ENCODE measurements at regions not wholly inside any gene's neighbourhood (a gene's known extent, or its start where the extent isn't known, plus 50 kb on each side); places are given as distances from the start of the nearest gene placed in this dataset.
"Not testable (repeated sequence)": the region's sequence is repeated elsewhere in the genome, so short reads cannot be mapped to it uniquely, and the experiment has no call there.

GRCh38 chr5:11392-11791, 80.6 kb upstream of the PLEKHG4B start:
- H2AFZ ChIP-seq; H3K27me3 ChIP-seq (ENCODE audit: control insufficient read depth, insufficient read depth, low read length); H3K4me3 ChIP-seq (ENCODE audit: low read depth, low read length); H3K9me3 ChIP-seq (ENCODE audit: control insufficient read depth, low read length); H3K79me2 ChIP-seq; H3K4me2 ChIP-seq (ENCODE audit: low read length); H3K27ac ChIP-seq; H3K9ac ChIP-seq; H3K36me3 ChIP-seq (ENCODE audit: control insufficient read depth, insufficient read depth, low read length); H3K4me1 ChIP-seq: not testable (repeated sequence)

- Histone ChIP-seq H3K9me3 (ENCODE audit: control insufficient read depth, low read length) (no peaks in the 10 kb centered on the region), H3K27me3 (ENCODE audit: control insufficient read depth, insufficient read depth, low read length) (no peaks in the 10 kb centered on the region), H3K36me3 (ENCODE audit: control insufficient read depth, insufficient read depth, low read length) (no peaks in the 10 kb centered on the region), H3K79me2 (no peaks in the 10 kb centered on the region), H3K4me2 (ENCODE audit: low read length) (no peak overlapping the region), H3K27ac (no peak overlapping the region), H3K4me3 (ENCODE audit: low read depth, low read length) (no peak overlapping the region), H3K4me1 (no peaks in the 10 kb centered on the region), H3K9ac (no peak overlapping the region), H2AFZ (no peak overlapping the region)
- TF ChIP-seq CTCF (IDR thresholded peaks at IDR 0.05) = no peak
Measured at GRCh38 chr5:11898-12297, 80.1 kb upstream of the PLEKHG4B start.

- no peaks in the 10 kb centered on the region for H3K27me3 ChIP-seq (ENCODE audit: control insufficient read depth, insufficient read depth, low read length)
- H3K4me1 ChIP-seq = no peaks in the 10 kb centered on the region
- no peak overlapping the region for H2AFZ ChIP-seq
- H3K27ac ChIP-seq = no peak overlapping the region
- no peak for TF ChIP-seq CTCF (IDR thresholded peaks at IDR 0.05)
- no peak overlapping the region for H3K4me3 ChIP-seq (ENCODE audit: low read depth, low read length)
- H3K9me3 ChIP-seq (ENCODE audit: control insufficient read depth, low read length) = no peaks in the 10 kb centered on the region
- H3K36me3 ChIP-seq (ENCODE audit: control insufficient read depth, insufficient read depth, low read length) = no peaks in the 10 kb centered on the region
- no peaks in the 10 kb centered on the region for H3K79me2 ChIP-seq
- H3K4me2 ChIP-seq (ENCODE audit: low read length) = no peak overlapping the region
- no peak overlapping the region for H3K9ac ChIP-seq
Measured at GRCh38 chr5:13234-13633, 78.7 kb upstream of the PLEKHG4B start.

GRCh38 chr5:14676-15075, 77.3 kb upstream of the PLEKHG4B start:
- H2AFZ ChIP-seq; H3K9ac ChIP-seq; H3K4me2 ChIP-seq (ENCODE audit: low read length); H3K4me1 ChIP-seq; H3K9me3 ChIP-seq (ENCODE audit: control insufficient read depth, low read length); H3K27me3 ChIP-seq (ENCODE audit: control insufficient read depth, insufficient read depth, low read length); H3K27ac ChIP-seq; H3K36me3 ChIP-seq (ENCODE audit: control insufficient read depth, insufficient read depth, low read length); H3K4me3 ChIP-seq (ENCODE audit: low read depth, low read length); H3K79me2 ChIP-seq: not testable (repeated sequence)

GRCh38 chr5:20276-20675, 71.7 kb upstream of the PLEKHG4B start:
- not testable (repeated sequence) for H3K4me3 ChIP-seq (ENCODE audit: low read depth, low read length); H3K27me3 ChIP-seq (ENCODE audit: control insufficient read depth, insufficient read depth, low read length); H3K36me3 ChIP-seq (ENCODE audit: control insufficient read depth, insufficient read depth, low read length); H3K9ac ChIP-seq; H3K4me2 ChIP-seq (ENCODE audit: low read length); H3K4me1 ChIP-seq; H2AFZ ChIP-seq; H3K27ac ChIP-seq; H3K79me2 ChIP-seq; H3K9me3 ChIP-seq (ENCODE audit: control insufficient read depth, low read length)

GRCh38 chr5:21654-22233, 70.2 kb upstream of the PLEKHG4B start:
- Histone ChIP-seq H3K79me2 (no peaks in the 10 kb centered on the region), H3K4me1 (no peaks in the 10 kb centered on the region), H3K27me3 (ENCODE audit: control insufficient read depth, insufficient read depth, low read length) (no peaks in the 10 kb centered on the region), H3K4me2 (ENCODE audit: low read length) (no peak overlapping the region), H3K4me3 (ENCODE audit: low read depth, low read length) (no peak overlapping the region), H3K9ac (no peak overlapping the region), H3K9me3 (ENCODE audit: control insufficient read depth, low read length) (no peaks in the 10 kb centered on the region), H2AFZ (no peak overlapping the region), H3K27ac (no peak overlapping the region), H3K36me3 (ENCODE audit: control insufficient read depth, insufficient read depth, low read length) (no peaks in the 10 kb centered on the region)
- peak; percentile 43 for TF ChIP-seq CTCF (IDR thresholded peaks at IDR 0.05)

GRCh38 chr5:23907-24306, 68.1 kb upstream of the PLEKHG4B start:
- H3K4me1 ChIP-seq; H3K9me3 ChIP-seq (ENCODE audit: control insufficient read depth, low read length); H3K4me3 ChIP-seq (ENCODE audit: low read depth, low read length); H3K4me2 ChIP-seq (ENCODE audit: low read length); H2AFZ ChIP-seq; H3K36me3 ChIP-seq (ENCODE audit: control insufficient read depth, insufficient read depth, low read length); H3K27ac ChIP-seq; H3K27me3 ChIP-seq (ENCODE audit: control insufficient read depth, insufficient read depth, low read length); H3K79me2 ChIP-seq; H3K9ac ChIP-seq: not testable (repeated sequence)

GRCh38 chr5:25067-25466, 66.9 kb upstream of the PLEKHG4B start:
- not testable (repeated sequence) for H3K79me2 ChIP-seq; H3K27ac ChIP-seq; H3K4me1 ChIP-seq; H3K36me3 ChIP-seq (ENCODE audit: control insufficient read depth, insufficient read depth, low read length); H3K9me3 ChIP-seq (ENCODE audit: control insufficient read depth, low read length); H3K9ac ChIP-seq; H2AFZ ChIP-seq; H3K4me3 ChIP-seq (ENCODE audit: low read depth, low read length); H3K4me2 ChIP-seq (ENCODE audit: low read length); H3K27me3 ChIP-seq (ENCODE audit: control insufficient read depth, insufficient read depth, low read length)
